GM13976 (cell line): ENCODE measurements at regions not wholly inside any gene's neighbourhood (a gene's known extent, or its start where the extent isn't known, plus 50 kb on each side); places are given as distances from the start of the nearest gene placed in this dataset.

ENCODE experiments used
- DNase-seq: peaks from one replicate; pipeline ENCODE4 v3.0.0; 2012; ENCODE audit warnings: low spot score
- in situ Hi-C: fragments of 300-500 bp; cut with MboI; formaldehyde crosslinking; loops from one replicate; pipeline ENCODE4 v1.12.0; 2022; ENCODE audit warnings: low sequenced_read_pairs, mixed read lengths, inconsistent platforms; ENCODE audit not compliant: unreplicated experiment
- TF ChIP-seq, protein P1 (sequence below): IDR thresholded peaks from 2 replicates; pipeline ENCODE4 v1.5.1; 2012; ENCODE audit warnings: borderline replicate concordance, mild to moderate bottlenecking; ENCODE audit not compliant: insufficient read depth; ENCODE audit errors: extremely low read depth, missing control alignments, control extremely low read depth

- TF ChIP-seq, protein P1, sequence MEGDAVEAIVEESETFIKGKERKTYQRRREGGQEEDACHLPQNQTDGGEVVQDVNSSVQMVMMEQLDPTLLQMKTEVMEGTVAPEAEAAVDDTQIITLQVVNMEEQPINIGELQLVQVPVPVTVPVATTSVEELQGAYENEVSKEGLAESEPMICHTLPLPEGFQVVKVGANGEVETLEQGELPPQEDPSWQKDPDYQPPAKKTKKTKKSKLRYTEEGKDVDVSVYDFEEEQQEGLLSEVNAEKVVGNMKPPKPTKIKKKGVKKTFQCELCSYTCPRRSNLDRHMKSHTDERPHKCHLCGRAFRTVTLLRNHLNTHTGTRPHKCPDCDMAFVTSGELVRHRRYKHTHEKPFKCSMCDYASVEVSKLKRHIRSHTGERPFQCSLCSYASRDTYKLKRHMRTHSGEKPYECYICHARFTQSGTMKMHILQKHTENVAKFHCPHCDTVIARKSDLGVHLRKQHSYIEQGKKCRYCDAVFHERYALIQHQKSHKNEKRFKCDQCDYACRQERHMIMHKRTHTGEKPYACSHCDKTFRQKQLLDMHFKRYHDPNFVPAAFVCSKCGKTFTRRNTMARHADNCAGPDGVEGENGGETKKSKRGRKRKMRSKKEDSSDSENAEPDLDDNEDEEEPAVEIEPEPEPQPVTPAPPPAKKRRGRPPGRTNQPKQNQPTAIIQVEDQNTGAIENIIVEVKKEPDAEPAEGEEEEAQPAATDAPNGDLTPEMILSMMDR = no peak
- no peak for DNase-seq
- in situ Hi-C loops = no loop called here
Measured at GRCh38 chr12:22858849-22859570, 234.0 kb downstream of the ETNK1 start.

DNA sequence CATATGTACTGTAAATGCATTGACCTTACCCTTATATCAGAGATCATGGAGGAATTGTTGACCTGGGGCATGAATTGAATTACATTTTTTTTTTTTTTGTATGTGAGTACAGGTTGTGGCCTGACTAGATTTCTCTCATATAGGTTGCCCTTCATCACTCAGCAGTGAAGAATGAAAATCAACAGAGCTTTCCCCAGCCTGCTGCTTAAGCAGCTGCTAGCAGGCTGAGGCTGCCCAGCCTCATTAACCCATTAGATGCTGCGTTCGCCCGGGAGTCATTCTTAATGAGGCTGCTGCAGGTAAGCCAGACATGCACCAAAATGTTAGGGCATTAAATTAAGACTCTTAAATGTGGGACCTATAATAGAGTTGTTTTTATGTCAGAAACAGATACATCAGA is 236.0 kb downstream of the ETNK1 start:
- DNase-seq = no peak
- in situ Hi-C loops = no loop called here
- TF ChIP-seq, protein P1 = no peak

GRCh38 chr12:22865822-22866221 is 240.9 kb downstream of the ETNK1 start:
- in situ Hi-C loops = no loop called here
- TF ChIP-seq, protein P1 = no peak
- no peak for DNase-seq

DNA sequence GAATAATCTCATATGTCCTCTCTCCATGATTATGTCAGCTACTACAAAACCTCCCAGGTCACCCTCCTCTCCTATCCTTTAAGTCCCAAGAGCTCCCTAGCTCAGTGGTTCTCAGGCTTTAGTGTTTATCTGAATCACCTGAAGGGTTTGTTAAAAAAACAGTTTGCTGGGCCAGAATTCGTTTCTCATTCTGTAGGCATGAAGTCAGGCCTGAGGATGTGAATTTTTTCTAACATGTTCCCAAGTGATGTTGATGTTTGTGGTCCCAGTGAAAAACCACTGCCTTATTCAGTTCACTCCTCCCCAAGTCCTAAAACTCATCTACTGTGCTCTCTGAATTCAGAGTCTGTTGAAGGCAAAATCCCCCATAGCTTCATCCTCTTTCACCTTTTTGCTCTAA is 241.4 kb downstream of the ETNK1 start:
- in situ Hi-C loops = no loop called here
- TF ChIP-seq, protein P1 = no peak
- no peak for DNase-seq

DNA sequence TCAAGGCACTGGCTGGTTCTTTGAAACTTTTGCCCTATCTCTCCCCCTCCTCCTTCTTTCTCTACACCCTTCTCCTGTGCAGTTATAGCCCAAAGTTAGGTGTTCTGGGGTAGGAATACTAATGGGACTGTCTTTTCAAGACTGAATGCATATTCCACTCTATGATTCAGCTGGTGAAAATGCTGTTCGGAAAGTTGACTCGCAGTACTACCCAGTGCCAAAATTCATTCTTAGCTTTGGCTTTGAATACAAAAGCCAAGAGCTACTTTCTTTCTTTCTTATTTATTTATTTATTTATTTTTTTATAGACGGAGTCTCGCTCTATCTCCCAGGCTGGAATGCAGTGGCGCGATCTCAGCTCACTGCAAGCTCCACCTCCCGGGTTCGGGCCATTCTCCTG is 249.2 kb downstream of the ETNK1 start:
- in situ Hi-C loops = no loop called here
- TF ChIP-seq, protein P1 = no peak
- no peak for DNase-seq

- in situ Hi-C loops = no loop called here
- TF ChIP-seq, protein P1 = no peak
- no peak for DNase-seq
Measured at GRCh38 chr12:22876262-22876661, 251.3 kb downstream of the ETNK1 start.
